Central memory CD8-positive, alpha-beta T cell (primary cell): ENCODE measurements at regions not wholly inside any gene's neighbourhood (a gene's known extent, or its start where the extent isn't known, plus 50 kb on each side); places are given as distances from the start of the nearest gene placed in this dataset.

Experiments used
- ATAC-seq: fragments of 150-1000 bp; cut with Tn5 transposase; replicated peaks from 2 replicates; pipeline ENCODE4 v1.10.0; 2022; ENCODE audit warnings: mild to moderate bottlenecking, moderate FRiP score, moderate number of reproducible peaks; ENCODE audit not compliant: poor library complexity, severe bottlenecking; ENCODE audit errors: extremely low read depth
- DNase-seq, 2 donors: peaks; one replicate each; pipeline ENCODE4 v3.0.0; 2021; ENCODE audit warnings: low spot score in 2 of 2
- H3K27ac Mint-ChIP-seq: one replicate; pipeline ENCODE4 v1.8.0; 2022; ENCODE audit warnings: low read depth, mild to moderate bottlenecking, moderate library complexity, mixed read lengths
- H3K27me3 Mint-ChIP-seq: one replicate; pipeline ENCODE4 v1.8.0; 2022; ENCODE audit warnings: mixed read lengths
- H3K36me3 Mint-ChIP-seq: one replicate; pipeline ENCODE4 v1.8.0; 2022; ENCODE audit warnings: mild to moderate bottlenecking, moderate library complexity, mixed read lengths; ENCODE audit not compliant: insufficient read depth
- H3K4me1 Mint-ChIP-seq: one replicate; pipeline ENCODE4 v1.8.0; 2022; ENCODE audit warnings: mixed read lengths
- H3K4me3 Mint-ChIP-seq: one replicate; pipeline ENCODE4 v1.8.0; 2022; ENCODE audit warnings: mild to moderate bottlenecking, moderate library complexity, mixed read lengths
- H3K9me3 Mint-ChIP-seq: one replicate; pipeline ENCODE4 v1.8.0; 2022; ENCODE audit warnings: mixed read lengths

DNA sequence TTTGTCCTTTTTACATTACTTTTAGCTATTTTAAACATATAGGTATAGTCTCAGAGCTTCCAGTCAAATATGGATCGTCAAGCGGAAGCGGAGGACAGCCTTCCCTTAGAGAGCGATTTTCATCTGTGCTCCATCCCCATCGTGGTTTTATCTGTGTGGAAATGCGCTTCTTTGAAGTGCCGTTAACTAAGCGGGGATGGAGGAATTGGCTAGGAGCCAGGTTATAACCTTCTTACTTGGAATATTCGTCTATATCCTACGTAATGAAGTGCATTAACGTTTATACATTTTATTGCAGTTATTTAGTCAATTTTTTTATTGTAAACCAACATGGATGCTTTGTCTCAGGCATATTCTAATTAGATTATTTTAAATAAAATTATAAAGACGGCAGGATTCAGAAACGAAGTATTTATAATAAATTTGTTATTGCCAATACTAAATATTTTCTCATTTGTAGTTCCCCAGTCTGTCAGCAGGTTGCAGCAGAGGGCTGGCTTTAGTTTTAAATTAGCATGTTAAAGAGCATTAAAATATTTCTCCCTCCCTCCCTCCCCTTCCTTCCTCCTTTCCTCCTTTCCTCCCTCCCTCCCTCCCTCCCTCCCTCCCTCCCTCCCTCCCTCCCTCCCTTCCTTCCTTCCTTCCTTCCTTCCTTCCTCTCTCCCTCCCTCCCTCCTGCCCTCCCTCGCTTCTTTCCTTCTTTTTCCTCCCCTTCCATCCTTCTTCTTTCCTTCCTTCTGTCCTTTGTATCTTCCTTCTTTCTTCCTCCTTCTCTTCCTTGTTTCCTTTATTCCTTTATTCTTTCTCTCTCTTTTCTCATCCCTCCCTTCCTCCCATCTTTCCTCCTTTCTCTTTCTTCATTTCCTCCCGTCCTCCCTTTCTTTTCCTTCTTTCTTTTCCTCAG lies 80.6 kb upstream of the DOCK10 start:
- H3K4me3 Mint-ChIP-seq, result no peak overlapping the region
- H3K9me3 Mint-ChIP-seq, result no peaks in the 10 kb centered on the region
- peaks cover 3% of the 10 kb centered on the region for H3K36me3 Mint-ChIP-seq
- H3K27me3 Mint-ChIP-seq, result peaks cover 13% of the 10 kb centered on the region
- no peak for ATAC-seq
- no peak overlapping the region for H3K27ac Mint-ChIP-seq
- peaks cover 5% of the 10 kb centered on the region for H3K4me1 Mint-ChIP-seq
- DNase-seq, result no peak

DNA sequence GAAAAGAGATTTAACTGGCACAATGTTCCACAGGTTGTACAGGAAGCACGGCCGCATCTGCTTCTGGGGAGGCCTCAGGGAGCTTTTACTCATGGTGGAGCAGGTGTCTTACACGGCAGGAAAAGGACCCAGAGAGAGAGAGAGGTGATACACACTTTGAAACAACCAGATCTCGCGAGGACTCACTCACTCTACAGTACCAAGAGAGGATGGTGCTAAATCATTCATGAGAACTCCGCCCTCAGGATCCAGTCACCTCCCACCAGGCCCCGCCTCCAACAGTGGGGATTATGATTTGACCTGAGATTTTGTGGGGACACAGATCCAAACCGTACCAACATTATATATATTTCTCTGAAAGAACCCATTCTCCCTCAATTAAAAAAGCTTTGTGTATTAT lies 79.7 kb upstream of the DOCK10 start:
- Mint-ChIP-seq H3K36me3 (peaks cover 3% of the 10 kb centered on the region), H3K4me1 (peaks cover 5% of the 10 kb centered on the region), H3K9me3 (no peaks in the 10 kb centered on the region), H3K27me3 (peaks cover 5% of the 10 kb centered on the region), H3K4me3 (no peak overlapping the region), H3K27ac (no peak overlapping the region)
- no peak for ATAC-seq
- no peak for DNase-seq

DNA sequence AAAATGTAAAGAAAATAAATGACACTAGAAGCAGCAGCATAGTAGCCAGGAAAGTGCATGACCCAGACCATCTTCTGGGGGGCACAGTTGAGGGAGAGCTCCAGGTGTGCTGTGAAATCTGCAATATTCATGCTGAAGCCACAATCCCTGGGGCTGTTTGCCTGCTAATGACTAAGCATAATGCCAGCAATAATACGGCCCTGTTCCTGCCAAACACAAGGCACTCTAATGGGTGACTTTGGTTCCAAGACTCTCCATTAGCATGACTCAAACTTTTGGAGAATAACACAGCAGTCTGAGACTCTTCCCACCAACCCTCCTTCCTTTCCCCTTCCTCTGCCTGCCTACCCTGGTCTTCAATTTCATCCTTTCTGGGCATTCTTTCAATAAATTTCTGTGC lies 77.9 kb upstream of the DOCK10 start:
- H3K4me3 Mint-ChIP-seq, result no peak overlapping the region
- ATAC-seq (no peak), DNase-seq (no peak)
- H3K27me3 Mint-ChIP-seq, result no peaks in the 10 kb centered on the region
- no peaks in the 10 kb centered on the region for H3K9me3 Mint-ChIP-seq
- peaks cover 5% of the 10 kb centered on the region for H3K4me1 Mint-ChIP-seq
- H3K36me3 Mint-ChIP-seq, result peaks cover 2% of the 10 kb centered on the region
- H3K27ac Mint-ChIP-seq, result no peak overlapping the region

DNA sequence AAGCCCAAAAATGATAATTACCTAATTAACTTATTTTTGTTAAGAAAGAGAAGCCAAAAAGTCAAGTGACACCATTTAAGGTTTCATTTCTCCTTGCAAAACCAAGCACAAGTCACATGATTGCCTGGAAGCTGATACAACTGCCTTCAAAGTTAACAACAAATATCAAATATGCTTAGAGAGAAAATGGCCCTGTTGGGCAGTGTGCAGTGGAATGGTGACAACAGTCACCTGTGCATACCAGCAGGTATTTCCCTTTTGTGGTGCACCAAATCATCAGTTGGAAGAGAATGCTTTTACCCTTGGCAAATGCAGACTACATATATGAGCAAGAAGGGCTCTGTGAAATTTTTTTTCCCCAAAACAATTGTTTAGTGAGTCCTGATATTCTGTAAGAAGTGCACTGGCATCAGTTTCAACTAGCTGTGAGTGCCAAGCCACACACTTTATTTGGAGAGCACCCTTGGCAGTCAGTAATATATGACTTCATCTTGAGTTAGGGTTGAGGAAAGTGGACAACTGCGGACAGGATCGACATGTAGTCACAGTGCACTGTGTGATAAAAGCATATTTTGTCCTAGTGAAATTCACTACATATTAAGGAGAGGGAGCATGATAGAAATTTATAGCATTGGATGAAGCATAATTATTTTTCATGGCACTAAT lies 74.9 kb upstream of the DOCK10 start:
- Mint-ChIP-seq H3K9me3 (no peaks in the 10 kb centered on the region), H3K36me3 (peaks cover 2% of the 10 kb centered on the region), H3K4me1 (no peaks in the 10 kb centered on the region), H3K4me3 (no peak overlapping the region), H3K27ac (no peak overlapping the region), H3K27me3 (no peaks in the 10 kb centered on the region)
- no peak for DNase-seq
- ATAC-seq, result no peak

DNA sequence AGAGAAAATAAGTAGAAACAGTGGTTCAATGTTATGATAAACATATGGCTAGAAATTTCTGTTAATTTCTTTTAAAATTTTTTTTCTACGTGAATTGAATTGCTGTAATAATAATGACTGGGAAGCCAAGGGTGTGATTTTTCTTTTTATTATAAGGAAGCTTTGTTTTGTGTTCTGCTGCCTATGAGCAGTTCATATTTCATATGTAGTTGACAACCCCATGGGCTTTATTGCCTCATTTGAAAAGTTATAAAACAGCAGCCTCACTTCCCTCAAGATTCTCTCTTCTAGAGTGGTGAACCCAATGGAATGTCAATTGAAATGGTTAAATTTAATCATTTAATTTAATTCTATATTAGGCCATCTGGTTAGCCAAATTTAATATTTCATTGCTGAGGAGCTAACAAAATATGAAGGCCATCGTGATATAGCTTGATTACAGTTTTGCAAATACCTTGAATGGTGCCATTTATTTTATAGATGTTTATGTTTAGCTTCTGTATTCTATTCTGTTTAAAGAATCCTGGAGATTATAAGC lies 72.6 kb upstream of the DOCK10 start:
- no peaks in the 10 kb centered on the region for H3K4me1 Mint-ChIP-seq
- H3K27me3 Mint-ChIP-seq, result no peaks in the 10 kb centered on the region
- H3K27ac Mint-ChIP-seq, result no peak overlapping the region
- H3K9me3 Mint-ChIP-seq, result no peaks in the 10 kb centered on the region
- no peak for DNase-seq
- no peak for ATAC-seq
- H3K4me3 Mint-ChIP-seq, result no peak overlapping the region
- no peaks in the 10 kb centered on the region for H3K36me3 Mint-ChIP-seq

DNA sequence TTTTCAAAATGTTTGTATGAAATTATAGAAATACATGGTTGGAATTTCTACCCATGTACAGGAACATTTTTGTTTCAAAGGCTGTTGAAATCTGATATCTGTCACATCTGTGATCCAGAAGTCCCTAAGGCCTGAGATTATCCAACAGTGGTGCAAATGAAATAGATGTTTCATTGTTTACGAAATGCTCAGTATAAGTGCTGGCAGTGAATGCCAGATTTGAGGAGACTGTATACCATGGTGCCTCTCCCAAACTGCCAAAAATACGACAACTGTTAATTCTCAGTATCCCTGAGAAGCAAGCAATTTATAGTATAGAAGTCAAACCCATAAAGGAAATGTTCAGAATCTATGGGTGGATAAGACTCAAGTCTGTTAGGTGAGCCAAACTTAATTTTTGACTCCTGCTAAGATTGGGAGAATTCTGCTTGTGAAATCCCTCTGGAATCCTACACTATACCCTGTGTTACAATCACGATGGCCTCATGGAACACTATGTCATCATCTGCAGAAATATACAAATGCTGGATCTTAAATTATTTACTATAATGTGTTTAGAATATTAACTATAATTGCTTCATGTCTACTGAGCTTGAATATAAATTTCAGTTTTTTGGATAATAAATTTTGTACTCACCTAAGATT lies 71.2 kb upstream of the DOCK10 start:
- Mint-ChIP-seq H3K27me3 (no peaks in the 10 kb centered on the region), H3K9me3 (no peaks in the 10 kb centered on the region), H3K36me3 (no peaks in the 10 kb centered on the region), H3K27ac (no peak overlapping the region), H3K4me1 (no peaks in the 10 kb centered on the region), H3K4me3 (no peak overlapping the region)
- ATAC-seq, result no peak
- DNase-seq, result no peak

DNA sequence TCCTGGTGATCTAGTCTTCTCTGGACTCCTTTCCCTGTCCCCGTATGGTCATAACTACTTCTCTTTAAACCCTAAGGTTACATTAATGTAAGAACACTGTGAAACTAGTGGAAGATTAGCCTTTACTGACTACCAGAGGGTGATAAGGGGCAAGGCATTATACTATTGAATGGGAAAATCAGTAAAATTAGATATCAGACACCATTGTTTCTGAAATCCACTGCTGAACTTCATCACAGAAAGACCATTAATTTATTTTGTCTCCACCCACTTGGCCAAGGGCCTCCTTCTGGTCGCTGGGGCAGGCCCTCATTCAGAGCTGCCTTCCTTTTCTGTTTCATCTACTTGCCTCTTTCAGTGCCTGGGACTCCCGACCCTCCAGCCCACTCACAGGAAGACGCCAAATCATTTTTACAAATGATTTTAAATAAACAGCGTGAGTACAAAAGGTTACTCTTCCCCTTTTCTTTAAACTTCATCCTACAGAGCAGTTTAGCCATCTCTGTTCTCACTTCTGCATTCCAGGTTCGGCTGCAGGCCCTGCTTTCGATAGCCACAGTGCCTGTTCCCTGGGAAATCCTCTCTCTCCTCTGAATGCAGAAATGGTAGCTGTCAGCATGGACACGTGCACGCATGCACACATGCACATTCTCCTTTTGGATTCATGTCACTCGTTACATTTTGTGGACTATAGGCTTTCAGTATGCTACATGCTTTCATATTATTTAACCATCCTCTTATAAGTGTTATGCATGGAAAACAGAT lies 70.3 kb upstream of the DOCK10 start:
- Mint-ChIP-seq H3K4me1 (no peaks in the 10 kb centered on the region), H3K36me3 (no peaks in the 10 kb centered on the region), H3K9me3 (no peaks in the 10 kb centered on the region), H3K27me3 (no peaks in the 10 kb centered on the region), H3K4me3 (no peak overlapping the region), H3K27ac (no peak overlapping the region)
- DNase-seq (no peak), ATAC-seq (no peak)

DNA sequence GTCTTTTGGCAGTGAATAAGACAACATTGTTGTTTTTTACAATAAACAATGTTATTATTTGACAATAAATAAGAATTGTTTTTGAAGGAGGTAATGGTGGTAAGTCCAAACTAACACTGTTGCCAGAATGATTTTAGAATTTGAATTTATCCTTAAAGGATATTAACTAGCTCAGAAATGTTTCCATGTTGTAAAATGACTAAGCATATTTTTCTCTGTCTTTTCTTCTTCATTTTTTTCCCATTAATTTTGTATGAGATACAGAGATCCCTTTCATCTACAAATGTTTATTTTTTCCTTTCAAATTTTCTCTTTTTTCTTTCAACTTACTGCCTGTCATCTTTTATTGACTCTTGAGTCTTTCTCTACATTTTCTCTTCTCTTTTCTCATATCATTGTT lies 66.5 kb upstream of the DOCK10 start:
- Mint-ChIP-seq H3K27ac (no peak overlapping the region), H3K4me1 (no peaks in the 10 kb centered on the region), H3K36me3 (no peaks in the 10 kb centered on the region), H3K4me3 (no peak overlapping the region), H3K9me3 (no peaks in the 10 kb centered on the region), H3K27me3 (peaks cover 11% of the 10 kb centered on the region)
- no peak for DNase-seq
- no peak for ATAC-seq

DNA sequence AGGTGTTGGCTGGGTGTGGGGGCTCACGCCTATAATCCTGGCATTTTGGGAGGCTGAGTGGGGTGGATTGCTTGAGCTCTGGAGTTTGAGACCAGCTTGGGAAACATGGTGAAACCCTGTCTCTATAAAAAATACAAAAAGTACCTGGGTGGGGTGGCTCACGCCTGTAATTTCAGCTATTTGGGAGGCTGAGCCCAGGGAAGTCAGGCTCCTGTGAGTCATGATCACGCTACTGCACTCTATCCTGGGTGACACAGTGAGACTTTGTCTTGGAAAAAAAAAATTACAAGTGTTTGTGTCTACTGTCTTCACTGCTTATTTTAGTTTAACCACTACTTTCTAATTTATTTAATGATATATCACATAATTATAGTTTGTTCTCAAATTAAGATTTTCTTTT lies 62.7 kb upstream of the DOCK10 start:
- no peaks in the 10 kb centered on the region for H3K36me3 Mint-ChIP-seq
- no peak for ATAC-seq
- H3K9me3 Mint-ChIP-seq, result no peaks in the 10 kb centered on the region
- no peak for DNase-seq
- H3K4me1 Mint-ChIP-seq, result no peaks in the 10 kb centered on the region
- no peak overlapping the region for H3K27ac Mint-ChIP-seq
- H3K27me3 Mint-ChIP-seq, result peaks cover 11% of the 10 kb centered on the region
- no peak overlapping the region for H3K4me3 Mint-ChIP-seq

DNA sequence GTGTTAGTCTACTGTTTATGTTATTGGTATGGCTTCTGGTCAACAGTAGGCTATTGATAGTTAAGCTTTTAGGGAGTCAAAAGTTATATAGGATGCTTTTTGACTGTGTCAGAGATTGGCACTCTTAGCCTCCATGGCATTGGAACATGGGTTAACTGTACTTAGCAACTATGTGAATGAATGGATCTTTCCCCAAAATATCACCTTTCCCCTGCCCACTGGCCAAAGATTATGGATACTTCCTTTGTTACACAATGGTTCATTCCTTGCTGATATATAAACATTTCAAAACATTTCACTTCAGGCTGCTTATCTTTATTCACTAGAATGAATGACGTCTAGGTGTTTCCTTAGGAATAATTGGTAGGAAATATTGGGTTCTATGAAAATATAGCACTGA lies 62.1 kb upstream of the DOCK10 start:
- H3K27me3 Mint-ChIP-seq, result peaks cover 11% of the 10 kb centered on the region
- DNase-seq, result no peak
- ATAC-seq, result no peak
- no peak overlapping the region for H3K27ac Mint-ChIP-seq
- no peak overlapping the region for H3K4me3 Mint-ChIP-seq
- H3K9me3 Mint-ChIP-seq, result no peaks in the 10 kb centered on the region
- no peaks in the 10 kb centered on the region for H3K36me3 Mint-ChIP-seq
- no peaks in the 10 kb centered on the region for H3K4me1 Mint-ChIP-seq

DNA sequence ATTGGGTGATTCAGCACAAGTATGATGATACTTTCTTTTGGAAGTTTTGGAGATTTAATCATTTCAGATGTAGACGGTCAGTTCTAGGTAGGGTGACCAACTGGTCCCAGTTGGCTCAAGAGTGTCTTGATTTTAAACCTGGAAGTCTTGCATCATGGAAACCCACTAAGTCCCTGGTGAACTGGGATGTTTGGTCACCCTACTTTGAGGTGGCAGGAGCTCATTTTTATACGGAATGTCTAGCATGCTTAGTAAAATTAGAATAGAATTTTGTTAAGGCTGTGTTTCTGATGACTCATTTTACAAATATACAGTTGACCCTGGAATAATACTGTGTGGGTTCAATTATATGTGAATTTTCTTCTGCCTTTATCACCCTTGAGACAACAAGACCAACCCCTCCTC lies 61.5 kb upstream of the DOCK10 start:
- H3K9me3 Mint-ChIP-seq, result no peaks in the 10 kb centered on the region
- H3K27ac Mint-ChIP-seq, result no peak overlapping the region
- H3K27me3 Mint-ChIP-seq, result peaks cover 11% of the 10 kb centered on the region
- ATAC-seq (no peak), DNase-seq (no peak)
- no peak overlapping the region for H3K4me3 Mint-ChIP-seq
- no peaks in the 10 kb centered on the region for H3K4me1 Mint-ChIP-seq
- no peaks in the 10 kb centered on the region for H3K36me3 Mint-ChIP-seq

DNA sequence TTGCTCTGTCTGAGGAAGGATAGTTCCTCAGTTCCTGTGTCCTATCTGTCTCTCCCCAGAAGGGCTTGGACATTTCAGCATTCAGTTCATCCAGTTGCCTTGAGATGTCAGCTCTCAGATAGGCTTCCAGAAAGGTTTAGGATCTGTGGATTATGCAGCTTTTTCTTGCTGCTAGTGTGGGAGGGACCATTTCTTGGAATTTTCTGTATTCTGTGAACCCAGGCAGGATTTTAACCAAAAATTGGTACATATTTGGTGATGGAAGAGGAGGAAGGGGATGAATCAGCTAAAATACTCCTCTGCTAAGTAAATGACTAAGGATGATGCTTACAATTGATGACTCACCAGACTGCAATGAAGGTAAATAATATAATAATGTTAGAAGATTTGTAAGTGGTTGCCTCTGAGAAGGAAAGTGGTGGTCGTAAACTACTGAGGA lies 58.6 kb upstream of the DOCK10 start:
- Mint-ChIP-seq H3K27ac (no peak overlapping the region), H3K36me3 (no peaks in the 10 kb centered on the region), H3K9me3 (no peaks in the 10 kb centered on the region), H3K4me3 (no peak overlapping the region), H3K4me1 (no peaks in the 10 kb centered on the region), H3K27me3 (peaks cover 7% of the 10 kb centered on the region)
- no peak for DNase-seq
- no peak for ATAC-seq
